Lung microvascular endothelial cell (primary cell): ENCODE measurements at regions not wholly inside any gene's neighbourhood (a gene's known extent, or its start where the extent isn't known, plus 50 kb on each side); places are given as distances from the start of the nearest gene placed in this dataset.

Source experiments
- DNase-seq, 2 donors: peaks; one replicate each; pipeline versions ENCODE4 v3.0.0 to v3.0.0-alpha.2; 2010; ENCODE audit warnings: low read depth in 2 of 2

GRCh38 chr2:75389271-75389670, 171.5 kb downstream of the EVA1A start:
- no peak for DNase-seq

GRCh38 chr2:75381032-75381431, 179.7 kb downstream of the EVA1A start:
- no peak for DNase-seq

GRCh38 chr2:75379476-75380210, 180.3 kb upstream of the TACR1 start:
- no peak for DNase-seq

GRCh38 chr2:75375646-75376582, 176.6 kb upstream of the TACR1 start:
- peak in 1 of 2 donors; percentile 18 for DNase-seq

GRCh38 chr2:75374414-75374957, 175.2 kb upstream of the TACR1 start:
- peak in 1 of 2 donors; percentile 52 for DNase-seq

GRCh38 chr2:75367401-75367800, 168.1 kb upstream of the TACR1 start:
- DNase-seq = no peak

GRCh38 chr2:75361486-75361885, 162.2 kb upstream of the TACR1 start:
- DNase-seq = no peak

- no peak for DNase-seq
Observed at GRCh38 chr2:75360945-75361344, 161.6 kb upstream of the TACR1 start.

- no peak for DNase-seq
Observed at GRCh38 chr2:75356865-75357264, 157.5 kb upstream of the TACR1 start.

- no peak for DNase-seq
Observed at GRCh38 chr2:75353131-75353530, 153.8 kb upstream of the TACR1 start.

- DNase-seq = no peak
Observed at GRCh38 chr2:75348307-75348706, 149.0 kb upstream of the TACR1 start.

GRCh38 chr2:75344146-75344545, 144.8 kb upstream of the TACR1 start:
- DNase-seq = no peak

GRCh38 chr2:75342504-75343175, 143.3 kb upstream of the TACR1 start:
- DNase-seq = no peak

GRCh38 chr2:75340560-75340959, 141.2 kb upstream of the TACR1 start:
- DNase-seq = no peak

GRCh38 chr2:75338461-75338860, 139.1 kb upstream of the TACR1 start:
- DNase-seq = no peak

GRCh38 chr2:75337619-75338018, 138.3 kb upstream of the TACR1 start:
- no peak for DNase-seq

GRCh38 chr2:75337016-75337415, 137.7 kb upstream of the TACR1 start:
- DNase-seq = no peak

- DNase-seq = no peak
Observed at GRCh38 chr2:75336451-75336850, 137.1 kb upstream of the TACR1 start.

- no peak for DNase-seq
Observed at GRCh38 chr2:75334076-75334475, 134.8 kb upstream of the TACR1 start.

GRCh38 chr2:75333646-75334045, 134.3 kb upstream of the TACR1 start:
- no peak for DNase-seq

- no peak for DNase-seq
Observed at GRCh38 chr2:75328156-75328555, 128.8 kb upstream of the TACR1 start.

- no peak for DNase-seq
Observed at GRCh38 chr2:75327334-75327733, 128.0 kb upstream of the TACR1 start.
